NCI-H526 (cell line): ENCODE measurements at regions not wholly inside any gene's neighbourhood (a gene's known extent, or its start where the extent isn't known, plus 50 kb on each side); places are given as distances from the start of the nearest gene placed in this dataset.

Source experiments
- DNase-seq, 2 experiments: peaks; one replicate each; lab custom pipeline; 2025; lab: John Stamatoyannopoulos, UW

GRCh38 chr1:234698686-234699085, 88.7 kb upstream of the IRF2BP2 start:
- no peak for DNase-seq

- DNase-seq, result no peak
These were observed 87.8 kb upstream of the IRF2BP2 start for GRCh38 chr1:234697741-234698140.

DNA sequence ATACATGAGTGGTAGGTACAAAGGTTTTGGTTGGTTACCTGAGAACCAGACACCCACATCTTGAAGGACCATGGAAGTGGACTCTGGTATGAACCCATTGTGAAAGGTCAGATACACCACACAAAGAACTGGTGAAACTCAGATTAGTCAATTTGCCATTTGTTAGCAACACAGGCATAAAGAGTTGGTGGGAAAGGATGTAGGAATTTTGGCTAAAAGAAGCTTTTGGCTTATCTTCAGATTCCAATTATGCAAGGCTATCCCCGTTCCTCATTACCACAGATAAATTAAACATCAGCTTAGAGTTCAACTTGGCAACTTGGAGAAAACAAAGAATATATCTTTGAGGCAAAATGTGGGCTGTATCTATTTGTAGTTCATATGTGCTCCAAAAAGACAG, 87.0 kb upstream of the IRF2BP2 start:
- no peak for DNase-seq

DNA sequence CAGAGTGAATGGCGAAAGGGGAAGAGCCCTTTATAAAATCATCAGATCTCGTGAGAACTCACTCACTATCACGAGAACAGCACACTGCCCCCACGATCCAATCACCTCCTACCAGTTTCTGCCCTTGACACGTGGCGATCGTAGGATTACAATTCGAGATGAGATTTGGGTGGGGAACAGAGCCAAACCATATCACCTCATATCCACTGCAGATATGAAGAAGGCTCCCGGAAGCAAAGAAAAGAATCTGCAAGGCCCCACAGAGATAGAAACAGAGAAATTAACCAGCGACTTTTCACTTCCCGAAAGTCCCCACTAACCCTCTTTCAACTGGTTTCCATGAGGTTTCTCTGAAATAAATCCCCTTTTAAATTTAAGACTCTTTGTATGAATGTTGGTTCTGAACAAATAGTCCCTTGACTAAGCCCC, 86.2 kb upstream of the IRF2BP2 start:
- DNase-seq, result no peak

GRCh38 chr1:234694661-234695060, 84.7 kb upstream of the IRF2BP2 start:
- no peak for DNase-seq

GRCh38 chr1:234692966-234693580, 83.1 kb upstream of the IRF2BP2 start:
- DNase-seq, result no peak

DNA sequence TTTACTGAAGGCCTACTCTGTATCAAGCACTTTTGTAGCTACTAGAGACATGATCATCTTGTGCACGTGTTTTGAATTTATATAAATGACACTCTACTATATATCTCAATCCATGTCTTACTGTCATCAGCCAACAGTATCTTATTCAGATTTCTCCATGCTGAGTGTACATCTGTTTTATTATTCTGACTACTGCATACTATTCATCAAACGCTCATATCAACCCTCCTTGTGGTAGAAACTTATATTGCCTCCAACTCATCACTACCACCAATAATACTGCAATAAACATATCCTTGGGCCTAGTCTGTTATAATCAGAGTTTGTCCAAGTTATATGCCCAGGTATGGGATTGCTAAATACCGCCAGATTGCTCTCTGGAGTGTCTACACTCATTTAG, 81.6 kb upstream of the IRF2BP2 start:
- no peak for DNase-seq

- DNase-seq, result no peak
These were observed 80.9 kb upstream of the IRF2BP2 start for GRCh38 chr1:234690872-234691271.

GRCh38 chr1:234689236-234689635, 79.3 kb upstream of the IRF2BP2 start:
- no peak for DNase-seq

GRCh38 chr1:234687011-234687410, 77.0 kb upstream of the IRF2BP2 start:
- DNase-seq, result no peak

DNA sequence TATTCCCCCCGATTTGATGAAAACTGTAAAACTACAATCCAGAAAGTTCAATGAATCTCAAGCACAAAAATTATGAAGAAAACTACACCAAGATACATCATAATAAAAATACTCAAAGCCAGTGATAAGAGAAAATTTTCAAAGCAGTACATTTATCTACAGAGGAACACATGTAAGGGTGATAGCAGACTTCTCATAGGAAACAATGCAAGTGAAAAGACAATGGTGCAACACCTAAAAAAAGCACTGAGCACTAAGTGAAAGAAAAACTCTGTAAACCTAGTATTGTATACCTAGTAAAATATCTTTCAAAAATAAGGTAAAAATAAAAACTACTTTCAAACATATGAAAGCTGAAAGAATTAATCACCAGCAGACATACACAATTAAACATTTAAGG, 76.1 kb upstream of the IRF2BP2 start:
- no peak for DNase-seq

DNA sequence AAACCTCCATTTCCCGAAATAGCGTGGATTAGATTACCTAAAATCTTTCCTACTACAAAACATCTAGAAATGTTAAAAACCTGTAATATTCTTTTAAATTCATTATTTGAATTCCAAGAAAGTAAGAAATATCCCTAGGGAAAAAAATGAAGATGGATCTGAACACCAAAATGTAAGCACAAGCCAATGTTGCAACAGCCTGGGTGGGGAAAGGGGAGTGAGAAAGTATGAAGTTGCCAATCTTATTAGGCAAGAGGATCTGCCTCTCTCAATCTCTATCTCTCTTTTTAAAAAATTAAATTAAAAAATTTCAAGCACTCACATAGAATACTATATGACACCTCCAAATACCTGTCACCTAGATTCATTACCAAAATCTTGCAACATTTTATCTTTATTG, 74.9 kb upstream of the IRF2BP2 start:
- DNase-seq, result no peak

- no peak for DNase-seq
These were observed 74.1 kb upstream of the IRF2BP2 start for GRCh38 chr1:234683861-234684632.

DNA sequence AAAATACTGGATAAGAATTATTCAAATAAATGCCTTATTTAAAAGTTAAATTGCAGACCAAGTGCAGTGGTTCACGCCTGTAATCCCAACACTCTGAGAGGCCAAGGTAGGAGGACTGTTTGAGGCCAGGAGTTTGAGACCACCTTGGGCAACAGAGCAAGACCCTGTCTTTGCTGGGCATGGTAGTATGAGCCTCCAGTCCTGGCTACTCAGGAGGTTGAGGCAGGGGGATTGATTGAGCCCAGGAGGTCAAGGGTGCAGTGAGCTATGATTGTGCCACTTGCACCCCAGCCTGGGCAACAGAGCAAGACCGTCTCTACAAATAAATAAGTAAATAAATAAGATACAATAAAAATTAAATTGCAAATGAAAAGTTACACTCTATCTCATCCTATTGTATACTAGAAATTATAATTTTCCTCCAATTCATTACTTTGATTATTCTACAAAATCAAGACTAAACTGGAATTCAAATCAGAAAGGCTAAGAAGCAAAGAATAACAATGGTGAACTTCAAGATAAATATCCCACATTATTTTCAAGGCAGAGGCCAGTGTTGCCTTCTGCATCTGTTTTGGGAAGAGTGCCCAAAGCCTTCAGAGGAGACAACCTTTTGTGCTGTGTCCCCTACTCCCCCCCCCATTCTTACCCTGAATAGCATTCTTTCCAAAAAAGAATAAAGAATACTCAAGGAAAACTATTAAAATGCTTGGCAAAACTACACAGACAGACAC, 73.3 kb upstream of the IRF2BP2 start:
- DNase-seq, result no peak

GRCh38 chr1:234681990-234682389, 72.0 kb upstream of the IRF2BP2 start:
- no peak for DNase-seq

GRCh38 chr1:234681065-234681464, 71.1 kb upstream of the IRF2BP2 start:
- no peak for DNase-seq

DNA sequence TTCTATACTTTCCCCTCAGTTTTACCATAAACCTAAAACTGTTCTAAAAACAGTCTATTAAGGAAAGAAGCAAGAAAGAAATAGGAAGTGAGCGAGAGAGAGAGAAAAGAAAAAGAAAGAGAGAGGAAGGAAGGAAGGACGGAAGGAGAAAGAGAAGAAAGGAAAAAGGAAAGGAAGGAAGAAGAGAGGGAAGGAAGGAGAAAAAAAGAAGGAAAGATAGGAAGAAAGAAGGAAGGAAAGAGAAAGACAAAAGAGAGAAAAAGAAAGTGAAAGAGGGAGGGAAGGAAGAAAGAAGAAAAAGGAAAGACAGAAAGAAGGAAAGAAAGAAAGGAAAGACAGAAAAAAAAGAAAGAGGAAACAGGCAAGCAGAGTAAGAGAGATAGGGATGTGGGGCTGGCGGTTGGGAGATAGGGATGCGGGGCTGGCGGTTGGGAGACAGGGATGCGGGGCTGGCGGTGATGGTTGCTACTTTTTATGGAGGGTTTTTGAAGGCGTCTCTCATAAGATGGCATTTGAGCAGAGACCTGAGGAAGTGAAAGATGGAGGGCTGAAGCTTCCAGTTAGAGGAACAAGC, 70.4 kb upstream of the IRF2BP2 start:
- DNase-seq, result no peak

- DNase-seq, result peak; percentile 38 to 73
These were observed 66.2 kb upstream of the IRF2BP2 start for GRCh38 chr1:234676103-234676594.

- no peak for DNase-seq
These were observed 65.6 kb upstream of the IRF2BP2 start for GRCh38 chr1:234675572-234675971.

- no peak for DNase-seq
These were observed 65.0 kb upstream of the IRF2BP2 start for GRCh38 chr1:234675006-234675405.

- no peak for DNase-seq
These were observed 64.3 kb upstream of the IRF2BP2 start for GRCh38 chr1:234674218-234674815.
